WERI-Rb-1 (cell line): ENCODE measurements at regions not wholly inside any gene's neighbourhood (a gene's known extent, or its start where the extent isn't known, plus 50 kb on each side); places are given as distances from the start of the nearest gene placed in this dataset.
"Not testable (repeated sequence)": the region's sequence is repeated elsewhere in the genome, so short reads cannot be mapped to it uniquely, and the experiment has no call there.

Experiments used
- DNase-seq: peaks from one replicate; pipeline ENCODE4 v3.0.0-alpha.2; 2020
- H3K27ac ChIP-seq: fragments of 250-450 bp; sonication (Bioruptor Pico); 2 replicates; pipeline ENCODE4 v1.5.1; 2020; ENCODE audit warnings: mild to moderate bottlenecking, moderate library complexity
- H3K27me3 ChIP-seq: fragments of 250-450 bp; sonication (Bioruptor Pico); 2 replicates; pipeline ENCODE4 v1.5.1; 2021; ENCODE audit warnings: mild to moderate bottlenecking, low read depth, moderate library complexity; ENCODE audit not compliant: insufficient read depth, severe bottlenecking
- H3K36me3 ChIP-seq: fragments of 250-450 bp; sonication (Bioruptor Pico); 2 replicates; pipeline ENCODE4 v1.5.1; 2020; ENCODE audit warnings: mild to moderate bottlenecking, moderate library complexity
- H3K4me3 ChIP-seq: 2 replicates; pipeline ENCODE4 v1.5.1; 2011; ENCODE audit warnings: low read depth, mild to moderate bottlenecking, control low read depth, low read length
- H3K9me3 ChIP-seq: fragments of 250-450 bp; sonication (Bioruptor Pico); 2 replicates; pipeline ENCODE4 v1.5.1; 2021; ENCODE audit warnings: mild to moderate bottlenecking, moderate library complexity; ENCODE audit not compliant: severe bottlenecking
- TF ChIP-seq, protein P1 (sequence below): IDR thresholded peaks from 2 replicates; pipeline ENCODE4 v1.5.1; 2011; ENCODE audit warnings: low read depth, mild to moderate bottlenecking, control low read depth, inconsistent platforms, low read length

DNA sequence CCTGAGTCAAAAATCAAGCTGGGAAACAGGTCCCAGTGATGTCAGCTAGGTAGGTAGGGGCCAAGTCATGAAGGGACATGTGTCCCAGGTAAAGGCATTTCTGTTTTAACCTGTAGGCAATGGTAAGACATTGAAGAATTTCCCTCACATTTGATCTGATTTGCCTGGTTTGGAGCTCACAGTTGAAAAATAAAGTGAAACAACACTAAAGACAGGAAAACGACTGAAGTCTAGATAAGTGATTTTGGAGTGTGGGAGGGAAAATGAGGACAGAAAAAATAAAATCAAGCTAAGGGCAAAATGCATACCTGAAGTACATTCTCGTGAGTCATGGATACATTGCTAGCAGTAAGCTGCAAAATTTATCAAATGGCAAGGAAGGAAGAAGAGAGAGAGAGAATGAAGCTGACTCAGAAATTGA lies 169.9 kb downstream of the SKIDA1 start:
- no peaks in the 10 kb centered on the region for H3K27me3 ChIP-seq
- no peaks in the 10 kb centered on the region for H3K36me3 ChIP-seq
- H3K4me3 ChIP-seq: no peak overlapping the region
- TF ChIP-seq, protein P1, sequence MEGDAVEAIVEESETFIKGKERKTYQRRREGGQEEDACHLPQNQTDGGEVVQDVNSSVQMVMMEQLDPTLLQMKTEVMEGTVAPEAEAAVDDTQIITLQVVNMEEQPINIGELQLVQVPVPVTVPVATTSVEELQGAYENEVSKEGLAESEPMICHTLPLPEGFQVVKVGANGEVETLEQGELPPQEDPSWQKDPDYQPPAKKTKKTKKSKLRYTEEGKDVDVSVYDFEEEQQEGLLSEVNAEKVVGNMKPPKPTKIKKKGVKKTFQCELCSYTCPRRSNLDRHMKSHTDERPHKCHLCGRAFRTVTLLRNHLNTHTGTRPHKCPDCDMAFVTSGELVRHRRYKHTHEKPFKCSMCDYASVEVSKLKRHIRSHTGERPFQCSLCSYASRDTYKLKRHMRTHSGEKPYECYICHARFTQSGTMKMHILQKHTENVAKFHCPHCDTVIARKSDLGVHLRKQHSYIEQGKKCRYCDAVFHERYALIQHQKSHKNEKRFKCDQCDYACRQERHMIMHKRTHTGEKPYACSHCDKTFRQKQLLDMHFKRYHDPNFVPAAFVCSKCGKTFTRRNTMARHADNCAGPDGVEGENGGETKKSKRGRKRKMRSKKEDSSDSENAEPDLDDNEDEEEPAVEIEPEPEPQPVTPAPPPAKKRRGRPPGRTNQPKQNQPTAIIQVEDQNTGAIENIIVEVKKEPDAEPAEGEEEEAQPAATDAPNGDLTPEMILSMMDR: no peak
- DNase-seq: no peak
- no peak overlapping the region for H3K27ac ChIP-seq
- no peaks in the 10 kb centered on the region for H3K9me3 ChIP-seq

DNA sequence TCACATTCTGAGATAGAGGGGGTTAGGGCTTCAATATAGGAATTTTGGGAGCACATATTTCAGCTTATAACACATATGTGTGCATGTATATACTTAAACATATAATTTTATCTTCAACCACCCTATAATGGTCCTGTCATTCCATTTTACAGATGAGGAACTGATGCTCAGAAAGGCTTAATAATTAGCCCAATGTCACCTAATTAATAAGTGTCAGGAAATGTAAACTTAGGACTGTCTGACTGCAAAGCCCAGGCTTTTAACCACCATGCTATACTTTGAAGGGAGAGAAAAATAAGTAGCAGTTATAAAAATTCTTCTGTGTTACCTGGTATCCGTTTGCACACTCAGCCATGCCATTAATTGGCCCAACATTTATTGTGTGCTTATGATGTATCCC lies 172.6 kb downstream of the SKIDA1 start:
- Histone ChIP-seq H3K9me3 (no peaks in the 10 kb centered on the region), H3K27me3 (no peaks in the 10 kb centered on the region), H3K4me3 (no peak overlapping the region), H3K27ac (no peak overlapping the region), H3K36me3 (no peaks in the 10 kb centered on the region)
- TF ChIP-seq, protein P1: no peak
- no peak for DNase-seq

DNA sequence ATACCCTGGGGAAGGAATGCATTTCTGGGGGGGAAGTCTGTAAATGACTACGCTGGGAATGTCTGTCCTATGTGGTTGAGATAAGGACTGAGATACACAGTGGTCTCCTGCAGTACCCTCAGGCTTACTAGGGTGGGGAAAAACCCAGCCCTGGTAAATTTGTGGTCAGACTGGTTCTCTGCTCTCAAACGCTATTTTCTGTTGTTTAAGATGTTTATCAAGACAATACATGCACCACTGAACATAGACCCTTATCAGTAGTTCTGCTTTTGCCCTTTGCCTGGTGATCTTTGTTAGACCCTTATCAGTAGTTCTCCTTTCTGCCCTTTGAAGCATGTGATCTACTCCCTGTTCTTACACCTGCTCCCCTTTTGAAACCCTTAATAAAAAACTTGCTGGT lies 173.9 kb downstream of the SKIDA1 start:
- not testable (repeated sequence) for H3K27ac ChIP-seq, DNase-seq, H3K4me3 ChIP-seq, H3K36me3 ChIP-seq, H3K27me3 ChIP-seq, H3K9me3 ChIP-seq

DNA sequence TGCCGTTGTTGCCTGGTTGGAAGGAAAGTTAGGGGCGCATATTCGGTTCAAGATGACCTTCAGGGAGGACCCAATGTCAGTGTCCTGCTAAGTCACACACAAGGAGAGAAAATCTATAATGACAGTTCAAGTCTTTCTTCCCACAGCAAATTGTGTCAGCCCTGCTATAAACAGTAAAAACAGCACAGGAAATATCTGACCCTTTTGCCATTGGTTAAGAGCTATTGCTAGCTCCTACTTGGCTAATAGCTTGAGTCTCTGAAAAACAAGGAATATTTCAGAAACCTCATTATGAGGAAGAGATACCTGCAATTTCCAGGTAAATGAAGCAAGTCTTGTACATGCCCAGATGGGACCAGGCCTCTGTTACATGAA lies 175.6 kb downstream of the SKIDA1 start:
- DNase-seq: no peak
- TF ChIP-seq, protein P1: no peak
- no peaks in the 10 kb centered on the region for H3K27me3 ChIP-seq
- no peak overlapping the region for H3K4me3 ChIP-seq
- H3K36me3 ChIP-seq: no peaks in the 10 kb centered on the region
- H3K27ac ChIP-seq: no peak overlapping the region
- no peaks in the 10 kb centered on the region for H3K9me3 ChIP-seq

DNA sequence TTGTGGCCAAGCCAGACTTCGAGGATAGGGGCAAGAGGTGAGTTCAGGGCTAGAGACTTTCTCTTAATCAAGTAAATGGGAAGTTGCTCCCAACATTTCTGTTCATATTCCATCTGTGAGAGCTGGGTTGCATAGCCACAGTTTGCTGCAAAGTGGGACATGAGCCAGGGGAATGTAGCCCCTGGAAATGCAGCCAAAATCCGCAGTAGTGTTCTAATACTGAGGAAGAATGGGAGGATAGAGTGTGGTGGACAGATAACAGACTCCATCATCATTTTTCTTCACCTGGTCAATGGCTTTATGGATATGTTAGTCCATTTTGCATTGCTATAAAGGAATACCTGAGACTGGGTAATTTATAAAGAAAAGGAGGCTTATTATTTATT lies 177.7 kb downstream of the SKIDA1 start:
- H3K27ac ChIP-seq: no peak overlapping the region
- TF ChIP-seq, protein P1: no peak

DNA sequence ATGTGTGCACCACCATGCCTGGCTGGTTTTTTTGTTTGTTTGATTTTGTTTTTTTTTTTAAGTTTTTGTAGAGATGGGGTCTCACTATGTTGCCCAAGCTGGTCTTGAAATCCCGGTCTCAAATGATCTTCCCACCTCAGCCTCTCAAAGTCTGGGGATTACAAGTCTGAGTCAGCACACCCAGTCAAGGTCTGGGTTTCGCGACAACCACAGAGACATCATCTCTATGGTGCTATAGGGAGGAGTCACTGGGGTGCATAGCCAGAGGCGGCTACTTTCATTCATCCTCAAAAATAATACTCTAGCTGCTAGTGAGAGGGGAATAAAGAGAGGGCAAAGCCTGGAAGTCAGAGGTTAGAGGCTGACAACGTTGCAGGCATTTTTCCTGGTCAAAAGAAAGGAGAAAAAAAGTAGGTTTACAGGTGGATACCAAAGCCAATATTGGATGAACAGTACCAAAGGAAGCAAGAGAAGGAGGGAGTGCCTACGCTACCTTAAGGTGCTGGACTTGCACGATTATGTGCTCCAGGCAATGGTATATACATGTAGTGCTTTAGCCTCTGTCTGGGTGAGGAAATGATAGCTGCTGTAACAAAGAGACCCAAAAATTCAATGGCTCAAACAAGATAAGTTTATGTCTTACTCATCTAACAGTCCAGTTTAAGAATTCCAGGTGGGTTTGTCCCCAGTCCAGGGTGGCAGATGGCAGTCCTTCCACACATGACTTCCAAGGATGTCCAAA lies 178.3 kb downstream of the SKIDA1 start:
- H3K27me3 ChIP-seq: no peaks in the 10 kb centered on the region

More for the DNA sequence above, 177.7 kb downstream of the SKIDA1 start:
- Histone ChIP-seq H3K4me3 (no peak overlapping the region), H3K27me3 (no peaks in the 10 kb centered on the region), H3K9me3 (no peaks in the 10 kb centered on the region), H3K36me3 (no peaks in the 10 kb centered on the region)
- no peak for DNase-seq

More for the DNA sequence above, 178.3 kb downstream of the SKIDA1 start:
- H3K9me3 ChIP-seq: no peaks in the 10 kb centered on the region
- TF ChIP-seq, protein P1: no peak
- H3K4me3 ChIP-seq: no peak overlapping the region
- H3K36me3 ChIP-seq: no peaks in the 10 kb centered on the region
- DNase-seq: no peak
- no peak overlapping the region for H3K27ac ChIP-seq
